ENCODE measurements at regions not wholly inside any gene's neighbourhood (a gene's known extent, or its start where the extent isn't known, plus 50 kb on each side); places are given as distances from the start of the nearest gene placed in this dataset.
A peak's percentile ranks its signal among the peaks of the same experiment; 100 is the strongest.

GRCh38 chr4:138560448-138560847 is 318.3 kb upstream of the SLC7A11 start:
- Histone ChIP-seq H3K4me1 (ENCODE audit: control insufficient read depth, insufficient read depth, low read length) (peaks cover 8% of the 10 kb centered on the region), H3K9me3 (ENCODE audit: control insufficient read depth, low read length) (no peaks in the 10 kb centered on the region), H3K36me3 (ENCODE audit: control insufficient read depth, insufficient read depth, low read length, severe bottlenecking) (no peaks in the 10 kb centered on the region), H3K27me3 (replicated peaks; ENCODE audit: control insufficient read depth, insufficient read depth, low read length) (no peaks in the 10 kb centered on the region), H3K4me3 (ENCODE audit: low read length) (no peak overlapping the region), H3K9ac (ENCODE audit: low read length) (no peak overlapping the region)
- no peak for DNase-seq (ENCODE audit: low read depth)

- Histone ChIP-seq H3K9me3 (ENCODE audit: control insufficient read depth, low read length) (no peaks in the 10 kb centered on the region), H3K4me3 (ENCODE audit: low read length) (no peak overlapping the region), H3K36me3 (ENCODE audit: control insufficient read depth, insufficient read depth, low read length, severe bottlenecking) (no peaks in the 10 kb centered on the region), H3K4me1 (ENCODE audit: control insufficient read depth, insufficient read depth, low read length) (peaks cover 6% of the 10 kb centered on the region), H3K27me3 (replicated peaks; ENCODE audit: control insufficient read depth, insufficient read depth, low read length) (no peaks in the 10 kb centered on the region), H3K9ac (ENCODE audit: low read length) (no peak overlapping the region)
- peak; percentile 13 for DNase-seq (ENCODE audit: low read depth)
Observed at GRCh38 chr4:138558886-138559285, 316.7 kb upstream of the SLC7A11 start.

GRCh38 chr4:138555584-138555983 is 313.4 kb upstream of the SLC7A11 start:
- no peaks in the 10 kb centered on the region for H3K27me3 ChIP-seq (replicated peaks; ENCODE audit: control insufficient read depth, insufficient read depth, low read length)
- H3K4me3 ChIP-seq (ENCODE audit: low read length): no peak overlapping the region
- no peak overlapping the region for H3K9ac ChIP-seq (ENCODE audit: low read length)
- DNase-seq (ENCODE audit: low read depth): no peak
- no peaks in the 10 kb centered on the region for H3K4me1 ChIP-seq (ENCODE audit: control insufficient read depth, insufficient read depth, low read length)
- H3K36me3 ChIP-seq (ENCODE audit: control insufficient read depth, insufficient read depth, low read length, severe bottlenecking): no peaks in the 10 kb centered on the region
- H3K9me3 ChIP-seq (ENCODE audit: control insufficient read depth, low read length): no peaks in the 10 kb centered on the region

GRCh38 chr4:138555108-138555507 is 313.0 kb upstream of the SLC7A11 start:
- Histone ChIP-seq H3K9me3 (ENCODE audit: control insufficient read depth, low read length) (no peaks in the 10 kb centered on the region), H3K4me3 (ENCODE audit: low read length) (no peak overlapping the region), H3K9ac (ENCODE audit: low read length) (no peak overlapping the region), H3K36me3 (ENCODE audit: control insufficient read depth, insufficient read depth, low read length, severe bottlenecking) (no peaks in the 10 kb centered on the region), H3K4me1 (ENCODE audit: control insufficient read depth, insufficient read depth, low read length) (no peaks in the 10 kb centered on the region), H3K27me3 (replicated peaks; ENCODE audit: control insufficient read depth, insufficient read depth, low read length) (no peaks in the 10 kb centered on the region)
- DNase-seq (ENCODE audit: low read depth): no peak

- no peaks in the 10 kb centered on the region for H3K4me1 ChIP-seq (ENCODE audit: control insufficient read depth, insufficient read depth, low read length)
- H3K27me3 ChIP-seq (replicated peaks; ENCODE audit: control insufficient read depth, insufficient read depth, low read length): no peaks in the 10 kb centered on the region
- H3K4me3 ChIP-seq (ENCODE audit: low read length): no peak overlapping the region
- DNase-seq (ENCODE audit: low read depth): no peak
- no peak overlapping the region for H3K9ac ChIP-seq (ENCODE audit: low read length)
- no peaks in the 10 kb centered on the region for H3K36me3 ChIP-seq (ENCODE audit: control insufficient read depth, insufficient read depth, low read length, severe bottlenecking)
- no peaks in the 10 kb centered on the region for H3K9me3 ChIP-seq (ENCODE audit: control insufficient read depth, low read length)
Observed at GRCh38 chr4:138553001-138553845, 311.1 kb upstream of the SLC7A11 start.

- no peak for DNase-seq (ENCODE audit: low read depth)
- no peaks in the 10 kb centered on the region for H3K4me1 ChIP-seq (ENCODE audit: control insufficient read depth, insufficient read depth, low read length)
- H3K36me3 ChIP-seq (ENCODE audit: control insufficient read depth, insufficient read depth, low read length, severe bottlenecking): no peaks in the 10 kb centered on the region
- peaks cover 3% of the 10 kb centered on the region for H3K9me3 ChIP-seq (ENCODE audit: control insufficient read depth, low read length)
- H3K9ac ChIP-seq (ENCODE audit: low read length): no peak overlapping the region
- no peak overlapping the region for H3K4me3 ChIP-seq (ENCODE audit: low read length)
- H3K27me3 ChIP-seq (replicated peaks; ENCODE audit: control insufficient read depth, insufficient read depth, low read length): no peaks in the 10 kb centered on the region
Observed at GRCh38 chr4:138542191-138542776, 300.1 kb upstream of the SLC7A11 start.

GRCh38 chr4:138540056-138540800 is 298.1 kb upstream of the SLC7A11 start:
- peak; percentile 55 for DNase-seq (ENCODE audit: low read depth)
- peaks cover 3% of the 10 kb centered on the region for H3K9me3 ChIP-seq (ENCODE audit: control insufficient read depth, low read length)
- no peaks in the 10 kb centered on the region for H3K27me3 ChIP-seq (replicated peaks; ENCODE audit: control insufficient read depth, insufficient read depth, low read length)
- H3K36me3 ChIP-seq (ENCODE audit: control insufficient read depth, insufficient read depth, low read length, severe bottlenecking): no peaks in the 10 kb centered on the region
- no peak overlapping the region for H3K4me3 ChIP-seq (ENCODE audit: low read length)
- H3K4me1 ChIP-seq (ENCODE audit: control insufficient read depth, insufficient read depth, low read length): no peaks in the 10 kb centered on the region
- no peak overlapping the region for H3K9ac ChIP-seq (ENCODE audit: low read length)

- H3K36me3 ChIP-seq (ENCODE audit: control insufficient read depth, insufficient read depth, low read length, severe bottlenecking): no peaks in the 10 kb centered on the region
- peaks cover 10% of the 10 kb centered on the region for H3K9me3 ChIP-seq (ENCODE audit: control insufficient read depth, low read length)
- no peaks in the 10 kb centered on the region for H3K4me1 ChIP-seq (ENCODE audit: control insufficient read depth, insufficient read depth, low read length)
- H3K27me3 ChIP-seq (replicated peaks; ENCODE audit: control insufficient read depth, insufficient read depth, low read length): no peaks in the 10 kb centered on the region
- no peak overlapping the region for H3K4me3 ChIP-seq (ENCODE audit: low read length)
- no peak for DNase-seq (ENCODE audit: low read depth)
- no peak overlapping the region for H3K9ac ChIP-seq (ENCODE audit: low read length)
Observed at GRCh38 chr4:138538743-138539142, 296.6 kb upstream of the SLC7A11 start.

- no peaks in the 10 kb centered on the region for H3K4me1 ChIP-seq (ENCODE audit: control insufficient read depth, insufficient read depth, low read length)
Observed at GRCh38 chr4:138537731-138538490, 295.8 kb upstream of the SLC7A11 start.

GRCh38 chr4:138535316-138535715 is 293.2 kb upstream of the SLC7A11 start:
- Histone ChIP-seq H3K9me3 (ENCODE audit: control insufficient read depth, low read length) (peaks cover 39% of the 10 kb centered on the region), H3K27me3 (replicated peaks; ENCODE audit: control insufficient read depth, insufficient read depth, low read length) (no peaks in the 10 kb centered on the region), H3K36me3 (ENCODE audit: control insufficient read depth, insufficient read depth, low read length, severe bottlenecking) (no peaks in the 10 kb centered on the region), H3K4me3 (ENCODE audit: low read length) (no peak overlapping the region), H3K9ac (ENCODE audit: low read length) (no peak overlapping the region), H3K4me1 (ENCODE audit: control insufficient read depth, insufficient read depth, low read length) (no peaks in the 10 kb centered on the region)
- DNase-seq (ENCODE audit: low read depth): peak; percentile 22

More at GRCh38 chr4:138537731-138538490, 295.8 kb upstream of the SLC7A11 start:
- Histone ChIP-seq H3K9me3 (ENCODE audit: control insufficient read depth, low read length) (peaks cover 18% of the 10 kb centered on the region), H3K9ac (ENCODE audit: low read length) (no peak overlapping the region), H3K36me3 (ENCODE audit: control insufficient read depth, insufficient read depth, low read length, severe bottlenecking) (no peaks in the 10 kb centered on the region), H3K27me3 (replicated peaks; ENCODE audit: control insufficient read depth, insufficient read depth, low read length) (no peaks in the 10 kb centered on the region), H3K4me3 (ENCODE audit: low read length) (no peak overlapping the region)
- DNase-seq (ENCODE audit: low read depth): no peak

- H3K36me3 ChIP-seq (ENCODE audit: control insufficient read depth, insufficient read depth, low read length, severe bottlenecking): no peaks in the 10 kb centered on the region
- DNase-seq (ENCODE audit: low read depth): peak; percentile 50
- no peaks in the 10 kb centered on the region for H3K4me1 ChIP-seq (ENCODE audit: control insufficient read depth, insufficient read depth, low read length)
- H3K27me3 ChIP-seq (replicated peaks; ENCODE audit: control insufficient read depth, insufficient read depth, low read length): no peaks in the 10 kb centered on the region
- H3K9me3 ChIP-seq (ENCODE audit: control insufficient read depth, low read length): peaks cover 7% of the 10 kb centered on the region
- no peak overlapping the region for H3K9ac ChIP-seq (ENCODE audit: low read length)
- H3K4me3 ChIP-seq (ENCODE audit: low read length): no peak overlapping the region
Observed at GRCh38 chr4:138522366-138522765, 280.2 kb upstream of the SLC7A11 start.
